ENCODE measurements at regions not wholly inside any gene's neighbourhood (a gene's known extent, or its start where the extent isn't known, plus 50 kb on each side); places are given as distances from the start of the nearest gene placed in this dataset.
"Not testable (repeated sequence)": the region's sequence is repeated elsewhere in the genome, so short reads cannot be mapped to it uniquely, and the experiment has no call there.

GRCh38 chr2:215740071-215740470 is 273.3 kb downstream of the MREG start:
- no peak for DNase-seq

GRCh38 chr2:215738351-215738750 is 275.0 kb downstream of the MREG start:
- DNase-seq, result no peak

GRCh38 chr2:215737477-215737876 is 275.9 kb downstream of the MREG start:
- DNase-seq, result no peak

- no peak for DNase-seq
These were observed 276.6 kb downstream of the MREG start for GRCh38 chr2:215736653-215737290.

GRCh38 chr2:215731108-215731658 is 282.2 kb downstream of the MREG start:
- DNase-seq, result no peak

GRCh38 chr2:215729985-215730620 is 283.2 kb downstream of the MREG start:
- DNase-seq, result no peak

GRCh38 chr2:215728504-215729065 is 284.8 kb downstream of the MREG start:
- no peak for DNase-seq

- no peak for DNase-seq
These were observed 285.5 kb downstream of the MREG start for GRCh38 chr2:215727507-215728503.

- no peak for DNase-seq
These were observed 287.3 kb downstream of the MREG start for GRCh38 chr2:215726070-215726469.

GRCh38 chr2:215724146-215724545 is 288.3 kb upstream of the FN1 start:
- DNase-seq, result no peak

- no peak for DNase-seq
These were observed 287.8 kb upstream of the FN1 start for GRCh38 chr2:215723631-215724011.

GRCh38 chr2:215722986-215723630 is 287.2 kb upstream of the FN1 start:
- DNase-seq, result no peak

GRCh38 chr2:215722125-215722524 is 286.3 kb upstream of the FN1 start:
- DNase-seq, result no peak

- DNase-seq, result not testable (repeated sequence)
These were observed 285.6 kb upstream of the FN1 start for GRCh38 chr2:215721515-215721914.

- no peak for DNase-seq
These were observed 283.0 kb upstream of the FN1 start for GRCh38 chr2:215718890-215719289.

- DNase-seq, result no peak
These were observed 282.6 kb upstream of the FN1 start for GRCh38 chr2:215718436-215718835.

GRCh38 chr2:215717501-215718381 is 281.9 kb upstream of the FN1 start:
- DNase-seq, result no peak

- no peak for DNase-seq
These were observed 281.1 kb upstream of the FN1 start for GRCh38 chr2:215716956-215717355.

GRCh38 chr2:215712871-215713790 is 277.3 kb upstream of the FN1 start:
- no peak for DNase-seq

- DNase-seq, result no peak
These were observed 276.5 kb upstream of the FN1 start for GRCh38 chr2:215712219-215712868.

All from COR-L47 (cell line).